ENCODE measurements at regions not wholly inside any gene's neighbourhood (a gene's known extent, or its start where the extent isn't known, plus 50 kb on each side); places are given as distances from the start of the nearest gene placed in this dataset.

GRCh38 chr13:32882691-32883090, 133.5 kb upstream of the KL start:
- no peak for DNase-seq (ENCODE audit: low read depth)
- TF ChIP-seq CTCF (IDR thresholded peaks at IDR 0.05; ENCODE audit: insufficient read depth, low read depth, low read length, missing control alignments) = no peak
- H3K4me3 ChIP-seq (ENCODE audit: low read depth, low read length) = no peak overlapping the region

- no peak for TF ChIP-seq CTCF (IDR thresholded peaks at IDR 0.05; ENCODE audit: insufficient read depth, low read depth, low read length, missing control alignments)
- no peak for DNase-seq (ENCODE audit: low read depth)
- H3K4me3 ChIP-seq (ENCODE audit: low read depth, low read length) = no peak overlapping the region
Observed at GRCh38 chr13:32883474-32883873, 132.7 kb upstream of the KL start.

GRCh38 chr13:32887617-32888016, 128.6 kb upstream of the KL start:
- H3K4me3 ChIP-seq (ENCODE audit: low read depth, low read length) = no peak overlapping the region
- DNase-seq (ENCODE audit: low read depth) = no peak
- no peak for TF ChIP-seq CTCF (IDR thresholded peaks at IDR 0.05; ENCODE audit: insufficient read depth, low read depth, low read length, missing control alignments)

- TF ChIP-seq CTCF (IDR thresholded peaks at IDR 0.05; ENCODE audit: insufficient read depth, low read depth, low read length, missing control alignments) = no peak
- no peak for DNase-seq (ENCODE audit: low read depth)
Observed at GRCh38 chr13:32889986-32890565, 126.1 kb upstream of the KL start.

GRCh38 chr13:32893176-32893575, 123.0 kb upstream of the KL start:
- H3K4me3 ChIP-seq (ENCODE audit: low read depth, low read length) = no peak overlapping the region
- no peak for DNase-seq (ENCODE audit: low read depth)
- TF ChIP-seq CTCF (IDR thresholded peaks at IDR 0.05; ENCODE audit: insufficient read depth, low read depth, low read length, missing control alignments) = no peak

More at GRCh38 chr13:32889986-32890565, 126.1 kb upstream of the KL start:
- H3K4me3 ChIP-seq (ENCODE audit: low read depth, low read length) = no peak overlapping the region

- DNase-seq (ENCODE audit: low read depth) = no peak
- TF ChIP-seq CTCF (IDR thresholded peaks at IDR 0.05; ENCODE audit: insufficient read depth, low read depth, low read length, missing control alignments) = no peak
- H3K4me3 ChIP-seq (ENCODE audit: low read depth, low read length) = no peak overlapping the region
Observed at GRCh38 chr13:32894589-32895001, 121.6 kb upstream of the KL start.

GRCh38 chr13:32895296-32895695, 120.9 kb upstream of the KL start:
- DNase-seq (ENCODE audit: low read depth) = no peak
- H3K4me3 ChIP-seq (ENCODE audit: low read depth, low read length) = no peak overlapping the region
- TF ChIP-seq CTCF (IDR thresholded peaks at IDR 0.05; ENCODE audit: insufficient read depth, low read depth, low read length, missing control alignments) = no peak
